NB4 (cell line): ENCODE measurements at regions not wholly inside any gene's neighbourhood (a gene's known extent, or its start where the extent isn't known, plus 50 kb on each side); places are given as distances from the start of the nearest gene placed in this dataset.

Source experiments
- CTCF ChIP-seq: IDR thresholded peaks from one replicate; pipeline ENCODE4 v1.5.1; 2012; ENCODE audit warnings: low read depth, low read length
- MAX ChIP-seq: IDR thresholded peaks from 2 replicates; pipeline ENCODE4 v1.6.1; 2011; ENCODE audit warnings: low read depth, low read length
- MYC ChIP-seq: IDR thresholded peaks from 2 replicates; pipeline ENCODE4 v1.6.1; 2011; ENCODE audit warnings: low read depth, low read length
- POLR2A ChIP-seq: IDR thresholded peaks from 2 replicates; pipeline ENCODE4 v1.6.1; 2011; ENCODE audit warnings: mild to moderate bottlenecking; ENCODE audit not compliant: insufficient read length; ENCODE audit errors: extremely low read depth

GRCh38 chr2:2875296-2875695 is 502.3 kb downstream of the EIPR1 start:
- no peak for TF ChIP-seq CTCF
- TF ChIP-seq POLR2A = no peak
- no peak for TF ChIP-seq MAX
- no peak for TF ChIP-seq MYC
